Loucy (cell line): ENCODE measurements at regions not wholly inside any gene's neighbourhood (a gene's known extent, or its start where the extent isn't known, plus 50 kb on each side); places are given as distances from the start of the nearest gene placed in this dataset.
"Not testable (repeated sequence)": the region's sequence is repeated elsewhere in the genome, so short reads cannot be mapped to it uniquely, and the experiment has no call there.

Source experiments
- H2AFZ ChIP-seq: fragments of 200-600 bp; sonication (generic); 2 replicates; pipeline ENCODE4 v1.6.0; 2016; ENCODE audit warnings: antibody characterized with exemption, mild to moderate bottlenecking, low read length, moderate library complexity
- H3F3A ChIP-seq: fragments of 200-600 bp; 2 replicates; pipeline ENCODE4 v1.6.0; 2016; ENCODE audit warnings: antibody characterized with exemption, low read depth, mild to moderate bottlenecking
- H3K27me3 ChIP-seq: fragments of 200-600 bp; sonication (generic); 2 replicates; pipeline ENCODE4 v1.6.1; 2014; ENCODE audit warnings: low read length, mild to moderate bottlenecking; ENCODE audit not compliant: insufficient read depth, poor library complexity, severe bottlenecking
- H3K36me3 ChIP-seq: fragments of 200-600 bp; sonication (generic); 2 replicates; pipeline ENCODE4 v1.6.1; 2016; ENCODE audit warnings: low read length; ENCODE audit not compliant: insufficient read depth
- H3K4me1 ChIP-seq: fragments of 200-600 bp; sonication (generic); 2 replicates; pipeline ENCODE4 v1.5.1; 2014; ENCODE audit warnings: low read length, mild to moderate bottlenecking; ENCODE audit not compliant: insufficient read depth, poor library complexity, severe bottlenecking
- H3K4me2 ChIP-seq: fragments of 200-600 bp; sonication (generic); 2 replicates; pipeline ENCODE4 v1.6.0; 2014; ENCODE audit warnings: antibody characterized with exemption, low read length, low read depth, mild to moderate bottlenecking; ENCODE audit not compliant: poor library complexity, severe bottlenecking
- H3K4me3 ChIP-seq: fragments of 200-600 bp; sonication (generic); 2 replicates; pipeline ENCODE4 v1.5.1; 2014; ENCODE audit warnings: low read length, mild to moderate bottlenecking, mixed read lengths; ENCODE audit not compliant: poor library complexity, severe bottlenecking
- H3K79me2 ChIP-seq: fragments of 200-600 bp; sonication (generic); 2 replicates; pipeline ENCODE4 v1.6.1; 2014; ENCODE audit warnings: low read length; ENCODE audit not compliant: insufficient read depth
- H3K9ac ChIP-seq: fragments of 200-600 bp; sonication (generic); 2 replicates; pipeline ENCODE4 v1.6.0; 2014; ENCODE audit warnings: mild to moderate bottlenecking, low read depth, low read length, moderate library complexity; ENCODE audit not compliant: poor library complexity, severe bottlenecking
- H3K9me2 ChIP-seq: fragments of 200-600 bp; sonication (generic); replicated peaks from 2 replicates; pipeline ENCODE4 v1.6.1; 2016; ENCODE audit warnings: low read depth, low read length, mixed read lengths
- H3K9me3 ChIP-seq: fragments of 200-600 bp; sonication (generic); 2 replicates; pipeline ENCODE4 v1.6.1; 2014; ENCODE audit warnings: mild to moderate bottlenecking, antibody characterized with exemption, low read length, low read depth; ENCODE audit not compliant: insufficient read depth
- H4K20me1 ChIP-seq: fragments of 200-600 bp; sonication (generic); 2 replicates; pipeline ENCODE4 v1.6.0; 2014; ENCODE audit warnings: antibody characterized with exemption, low read length, mild to moderate bottlenecking; ENCODE audit not compliant: insufficient read depth, poor library complexity, severe bottlenecking
- EZH2phosphoT487 ChIP-seq: fragments of 200-600 bp; IDR thresholded peaks from 2 replicates; pipeline ENCODE4 v1.6.1; 2018; ENCODE audit warnings: antibody characterized with exemption, mild to moderate bottlenecking, moderate library complexity, borderline replicate concordance
- TF ChIP-seq, protein P1 (sequence below): fragments of 200-600 bp; sonication (generic); conservative IDR thresholded peaks from 2 replicates; pipeline ENCODE4 v1.5.1; 2014; ENCODE audit warnings: mild to moderate bottlenecking, antibody characterized with exemption, low read length

GRCh38 chr2:242088471-242089212 is 219.1 kb downstream of the RTP5 start:
- TF ChIP-seq, protein P1, sequence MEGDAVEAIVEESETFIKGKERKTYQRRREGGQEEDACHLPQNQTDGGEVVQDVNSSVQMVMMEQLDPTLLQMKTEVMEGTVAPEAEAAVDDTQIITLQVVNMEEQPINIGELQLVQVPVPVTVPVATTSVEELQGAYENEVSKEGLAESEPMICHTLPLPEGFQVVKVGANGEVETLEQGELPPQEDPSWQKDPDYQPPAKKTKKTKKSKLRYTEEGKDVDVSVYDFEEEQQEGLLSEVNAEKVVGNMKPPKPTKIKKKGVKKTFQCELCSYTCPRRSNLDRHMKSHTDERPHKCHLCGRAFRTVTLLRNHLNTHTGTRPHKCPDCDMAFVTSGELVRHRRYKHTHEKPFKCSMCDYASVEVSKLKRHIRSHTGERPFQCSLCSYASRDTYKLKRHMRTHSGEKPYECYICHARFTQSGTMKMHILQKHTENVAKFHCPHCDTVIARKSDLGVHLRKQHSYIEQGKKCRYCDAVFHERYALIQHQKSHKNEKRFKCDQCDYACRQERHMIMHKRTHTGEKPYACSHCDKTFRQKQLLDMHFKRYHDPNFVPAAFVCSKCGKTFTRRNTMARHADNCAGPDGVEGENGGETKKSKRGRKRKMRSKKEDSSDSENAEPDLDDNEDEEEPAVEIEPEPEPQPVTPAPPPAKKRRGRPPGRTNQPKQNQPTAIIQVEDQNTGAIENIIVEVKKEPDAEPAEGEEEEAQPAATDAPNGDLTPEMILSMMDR: no peak
- no peak for TF ChIP-seq EZH2phosphoT487
- Histone ChIP-seq H3F3A (no peaks in the 10 kb centered on the region), H3K4me3 (peak overlapping the region; percentile 83), H3K9ac (peak overlapping the region; percentile 68), H3K9me2 (no peaks in the 10 kb centered on the region), H3K36me3 (no peaks in the 10 kb centered on the region), H3K9me3 (no peaks in the 10 kb centered on the region), H3K27me3 (no peaks in the 10 kb centered on the region), H2AFZ (peak overlapping the region; percentile 94), H3K79me2 (peaks cover 12% of the 10 kb centered on the region; the same call in 1 of the 2 replicates), H4K20me1 (no peaks in the 10 kb centered on the region), H3K4me1 (peaks cover 40% of the 10 kb centered on the region), H3K4me2 (peak overlapping the region; percentile 42)

- H3F3A ChIP-seq, H4K20me1 ChIP-seq, H3K27me3 ChIP-seq, H3K36me3 ChIP-seq, H3K9me3 ChIP-seq, H2AFZ ChIP-seq, H3K9me2 ChIP-seq: not testable (repeated sequence)
- peaks cover 12% of the 10 kb centered on the region; the same call in 1 of the 2 replicates for H3K79me2 ChIP-seq
- H3K4me1 ChIP-seq: peaks cover 40% of the 10 kb centered on the region
- peak overlapping the region; percentile 68 for H3K9ac ChIP-seq
- peak overlapping the region; percentile 62 for H3K4me2 ChIP-seq
- H3K4me3 ChIP-seq: peak overlapping the region; percentile 83
Observed at GRCh38 chr2:242089213-242089549, 219.7 kb downstream of the RTP5 start.

DNA sequence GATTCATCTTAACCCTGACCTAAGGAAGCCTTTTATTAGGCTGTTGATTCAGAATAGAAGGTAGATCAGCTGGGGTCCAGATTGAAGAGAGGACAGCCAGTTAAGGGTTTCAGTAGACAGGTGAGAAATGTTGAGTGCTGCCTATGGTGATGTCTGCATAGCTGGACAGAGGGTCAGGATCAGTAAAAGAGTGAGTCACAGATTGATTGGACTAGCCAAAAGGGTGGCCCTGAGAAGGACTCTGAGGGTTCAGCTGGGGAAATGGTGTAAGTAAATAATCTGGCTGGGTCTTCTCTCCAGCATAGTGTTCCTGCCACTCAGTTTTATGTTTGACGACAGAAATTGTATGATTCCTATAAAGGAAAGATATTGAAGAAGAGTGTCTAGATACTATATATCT is 227.7 kb downstream of the RTP5 start:
- not testable (repeated sequence) for H3K9ac ChIP-seq, H3K4me1 ChIP-seq, H3K79me2 ChIP-seq, H2AFZ ChIP-seq, H3K27me3 ChIP-seq, H3K9me2 ChIP-seq, H3K4me3 ChIP-seq, H3K4me2 ChIP-seq, H3K9me3 ChIP-seq, H3F3A ChIP-seq, H3K36me3 ChIP-seq, H4K20me1 ChIP-seq

- Histone ChIP-seq H3K4me2 (peak overlapping the region; percentile 32), H3K36me3 (no peaks in the 10 kb centered on the region), H2AFZ (no peak overlapping the region), H3K4me3 (no peak overlapping the region), H3K79me2 (no peaks in the 10 kb centered on the region), H3F3A (no peaks in the 10 kb centered on the region), H3K9me3 (no peaks in the 10 kb centered on the region), H3K9ac (peak overlapping the region; percentile 36), H3K4me1 (peaks cover 8% of the 10 kb centered on the region), H3K9me2 (no peaks in the 10 kb centered on the region), H4K20me1 (no peaks in the 10 kb centered on the region), H3K27me3 (no peaks in the 10 kb centered on the region)
- TF ChIP-seq EZH2phosphoT487: no peak
- TF ChIP-seq, protein P1: no peak
Observed at GRCh38 chr2:242098034-242098433, 228.5 kb downstream of the RTP5 start.
